ENCODE measurements at regions not wholly inside any gene's neighbourhood (a gene's known extent, or its start where the extent isn't known, plus 50 kb on each side); places are given as distances from the start of the nearest gene placed in this dataset.

DNA sequence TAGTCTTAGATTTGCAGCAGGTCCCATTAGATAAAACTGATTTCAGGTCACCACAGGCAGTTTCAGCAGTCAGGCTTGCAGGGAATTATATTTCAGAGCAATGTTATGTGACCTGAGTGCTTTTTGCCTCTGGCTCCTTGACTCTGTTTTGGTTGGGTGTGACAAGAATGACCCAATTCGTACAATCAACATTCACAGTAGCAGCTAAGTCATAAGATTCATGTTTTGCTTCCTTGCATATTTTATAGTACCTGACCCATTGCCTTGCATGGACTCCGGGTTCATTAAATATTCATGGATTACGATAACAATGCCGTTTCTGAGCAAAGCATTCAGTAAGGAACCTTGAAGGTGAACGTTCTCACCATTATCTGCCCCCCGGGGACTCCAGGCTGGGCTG lies 152.0 kb upstream of the CST7 start:
- H3K4me3 ChIP-seq (ENCODE audit: low read depth, low read length), result no peak overlapping the region
- TF ChIP-seq, protein P1, sequence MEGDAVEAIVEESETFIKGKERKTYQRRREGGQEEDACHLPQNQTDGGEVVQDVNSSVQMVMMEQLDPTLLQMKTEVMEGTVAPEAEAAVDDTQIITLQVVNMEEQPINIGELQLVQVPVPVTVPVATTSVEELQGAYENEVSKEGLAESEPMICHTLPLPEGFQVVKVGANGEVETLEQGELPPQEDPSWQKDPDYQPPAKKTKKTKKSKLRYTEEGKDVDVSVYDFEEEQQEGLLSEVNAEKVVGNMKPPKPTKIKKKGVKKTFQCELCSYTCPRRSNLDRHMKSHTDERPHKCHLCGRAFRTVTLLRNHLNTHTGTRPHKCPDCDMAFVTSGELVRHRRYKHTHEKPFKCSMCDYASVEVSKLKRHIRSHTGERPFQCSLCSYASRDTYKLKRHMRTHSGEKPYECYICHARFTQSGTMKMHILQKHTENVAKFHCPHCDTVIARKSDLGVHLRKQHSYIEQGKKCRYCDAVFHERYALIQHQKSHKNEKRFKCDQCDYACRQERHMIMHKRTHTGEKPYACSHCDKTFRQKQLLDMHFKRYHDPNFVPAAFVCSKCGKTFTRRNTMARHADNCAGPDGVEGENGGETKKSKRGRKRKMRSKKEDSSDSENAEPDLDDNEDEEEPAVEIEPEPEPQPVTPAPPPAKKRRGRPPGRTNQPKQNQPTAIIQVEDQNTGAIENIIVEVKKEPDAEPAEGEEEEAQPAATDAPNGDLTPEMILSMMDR (IDR thresholded peaks at IDR 0.05; ENCODE audit: insufficient read depth, low read length), result no peak
- no peak for DNase-seq (ENCODE audit: low read depth)

DNA sequence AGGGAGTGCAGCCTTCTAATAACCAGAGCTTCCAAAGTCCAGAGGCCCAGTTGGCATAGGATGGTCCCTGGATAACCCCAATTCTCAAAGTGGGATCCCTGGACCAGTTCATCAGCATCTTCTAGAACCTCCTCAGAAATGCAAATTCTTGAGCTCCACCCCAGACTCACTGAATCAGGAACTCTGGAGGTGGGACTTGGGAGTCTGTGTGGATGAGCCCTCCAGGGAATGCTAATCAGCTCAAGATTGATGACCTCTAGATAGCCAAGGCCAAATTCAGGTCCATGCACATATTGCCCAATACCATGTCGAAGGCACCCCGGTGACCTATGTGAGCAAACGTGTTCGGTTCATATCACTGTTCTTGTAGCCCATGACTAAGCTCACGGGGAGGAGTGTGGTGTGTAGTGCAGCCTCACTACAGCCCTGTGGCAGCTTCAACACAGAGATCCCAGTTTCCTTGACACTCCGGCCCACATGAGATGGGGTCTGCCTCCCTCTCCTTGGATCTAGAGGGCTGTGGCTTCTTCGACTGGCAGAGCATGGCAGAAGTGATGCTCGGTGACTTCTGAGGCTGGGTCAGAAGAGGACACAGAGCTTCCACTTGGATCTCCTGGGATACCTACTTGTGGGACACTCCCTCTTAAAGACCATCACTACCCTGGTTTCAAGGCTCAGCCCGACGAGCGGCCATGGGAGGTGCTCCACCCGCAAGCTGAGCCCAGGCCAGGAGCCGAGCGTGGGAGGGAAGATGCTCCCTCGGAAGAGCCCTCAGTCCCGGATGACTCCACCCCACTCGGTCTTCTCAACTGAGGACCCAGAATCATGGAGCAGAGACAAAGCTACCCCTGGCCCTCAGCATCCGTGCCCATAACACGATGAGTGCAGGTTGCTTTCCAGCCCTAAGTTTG lies 151.1 kb upstream of the CST7 start:
- DNase-seq (ENCODE audit: low read depth), result no peak
- H3K4me3 ChIP-seq (ENCODE audit: low read depth, low read length), result no peak overlapping the region
- TF ChIP-seq, protein P1 (IDR thresholded peaks at IDR 0.05; ENCODE audit: insufficient read depth, low read length), result no peak

DNA sequence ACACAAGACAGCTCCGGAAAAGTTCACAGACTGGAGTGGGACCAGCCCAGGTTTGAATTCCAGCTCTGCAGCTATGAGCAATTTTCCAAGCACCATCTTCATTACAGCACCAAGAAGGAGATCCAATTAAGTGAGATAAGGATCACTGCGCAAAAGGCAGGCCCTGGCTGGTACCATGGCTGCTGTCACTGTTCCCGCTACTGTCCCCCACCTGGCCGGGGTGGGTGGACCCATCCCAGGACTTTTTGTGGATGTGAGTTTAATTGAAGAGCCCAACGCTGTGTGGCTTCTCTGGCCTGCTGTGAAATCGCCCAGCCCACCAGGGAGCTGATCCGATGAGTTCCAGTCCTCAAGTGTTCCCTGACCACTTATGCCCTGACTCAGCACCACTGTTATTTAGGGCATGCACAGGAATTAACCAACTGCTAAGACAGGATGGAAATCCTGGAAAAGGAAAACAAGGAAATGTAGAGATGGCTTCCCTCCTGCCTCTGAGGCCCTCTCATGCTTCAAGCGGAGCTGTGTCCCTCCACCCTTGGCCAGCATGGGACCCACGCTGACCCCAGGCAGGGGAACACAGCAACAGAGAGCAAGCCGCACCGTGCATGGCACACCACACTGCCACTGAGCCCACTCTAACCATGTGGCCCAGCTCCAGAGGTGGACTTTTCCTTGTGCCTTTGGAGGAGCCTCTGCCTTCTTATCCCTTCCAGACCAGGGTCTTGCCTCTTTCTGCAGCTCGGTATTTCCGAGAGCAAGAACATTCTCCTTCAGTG lies 150.0 kb upstream of the CST7 start:
- H3K4me3 ChIP-seq (ENCODE audit: low read depth, low read length), result no peak overlapping the region
- DNase-seq (ENCODE audit: low read depth), result no peak
- TF ChIP-seq, protein P1 (IDR thresholded peaks at IDR 0.05; ENCODE audit: insufficient read depth, low read length), result no peak

DNA sequence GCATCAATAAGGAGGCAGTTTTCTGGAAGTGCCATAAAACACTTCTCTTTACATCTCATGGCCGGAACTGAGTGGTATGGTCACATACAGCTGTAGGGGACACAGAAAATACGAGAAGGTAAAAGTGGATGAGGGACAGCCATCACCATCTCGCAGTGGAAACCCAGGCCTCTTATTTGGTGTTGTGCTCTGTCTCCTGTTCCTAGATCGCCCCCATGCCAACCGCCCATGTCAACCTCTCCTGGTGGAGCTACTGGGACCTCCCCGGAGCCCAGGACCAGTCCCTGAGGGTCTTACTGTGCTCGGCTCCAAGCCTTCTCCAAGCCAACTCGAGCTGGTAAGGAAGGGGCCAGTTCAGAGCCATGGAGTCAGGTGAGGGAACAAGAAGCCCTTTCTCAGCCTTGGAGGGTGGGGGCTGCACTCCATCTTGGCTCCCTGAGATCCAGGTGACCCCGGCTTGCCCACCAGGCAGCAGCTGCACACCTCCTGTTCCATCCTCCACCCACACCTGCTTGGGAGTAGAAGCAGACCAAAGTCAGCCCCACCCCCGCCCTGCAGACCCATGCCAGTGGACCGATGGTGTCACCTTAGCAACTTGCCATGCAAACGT lies 149.0 kb upstream of the CST7 start:
- TF ChIP-seq, protein P1 (IDR thresholded peaks at IDR 0.05; ENCODE audit: insufficient read depth, low read length), result no peak
- no peak for DNase-seq (ENCODE audit: low read depth)
- no peak overlapping the region for H3K4me3 ChIP-seq (ENCODE audit: low read depth, low read length)

DNA sequence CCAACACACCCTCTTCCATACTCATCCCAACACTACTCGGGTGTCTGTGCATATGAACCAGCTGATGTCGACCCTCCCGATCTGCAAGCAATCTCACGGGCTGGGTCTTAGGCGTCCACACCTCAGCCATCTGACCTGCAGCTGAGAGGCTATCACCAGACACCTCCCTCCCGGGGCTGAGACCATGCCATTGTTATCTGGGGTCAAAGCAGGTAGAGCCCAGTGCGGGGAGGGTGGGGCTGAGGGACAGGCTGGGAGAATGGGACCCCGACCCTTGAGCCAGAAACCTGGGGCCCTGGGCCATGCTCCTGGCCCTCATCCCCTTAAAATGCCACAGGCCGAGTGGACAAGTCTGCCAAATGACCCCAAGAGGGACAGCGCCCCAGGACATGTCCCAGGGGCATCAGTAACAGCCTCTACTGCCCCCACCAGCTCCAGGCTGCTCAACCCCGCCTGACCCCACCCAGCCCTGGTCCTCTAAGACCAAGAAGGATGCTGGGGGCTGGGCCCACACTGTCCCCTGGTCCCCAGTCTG lies 146.7 kb upstream of the CST7 start:
- no peak overlapping the region for H3K4me3 ChIP-seq (ENCODE audit: low read depth, low read length)
- no peak for DNase-seq (ENCODE audit: low read depth)
- TF ChIP-seq, protein P1 (IDR thresholded peaks at IDR 0.05; ENCODE audit: insufficient read depth, low read length), result no peak

DNA sequence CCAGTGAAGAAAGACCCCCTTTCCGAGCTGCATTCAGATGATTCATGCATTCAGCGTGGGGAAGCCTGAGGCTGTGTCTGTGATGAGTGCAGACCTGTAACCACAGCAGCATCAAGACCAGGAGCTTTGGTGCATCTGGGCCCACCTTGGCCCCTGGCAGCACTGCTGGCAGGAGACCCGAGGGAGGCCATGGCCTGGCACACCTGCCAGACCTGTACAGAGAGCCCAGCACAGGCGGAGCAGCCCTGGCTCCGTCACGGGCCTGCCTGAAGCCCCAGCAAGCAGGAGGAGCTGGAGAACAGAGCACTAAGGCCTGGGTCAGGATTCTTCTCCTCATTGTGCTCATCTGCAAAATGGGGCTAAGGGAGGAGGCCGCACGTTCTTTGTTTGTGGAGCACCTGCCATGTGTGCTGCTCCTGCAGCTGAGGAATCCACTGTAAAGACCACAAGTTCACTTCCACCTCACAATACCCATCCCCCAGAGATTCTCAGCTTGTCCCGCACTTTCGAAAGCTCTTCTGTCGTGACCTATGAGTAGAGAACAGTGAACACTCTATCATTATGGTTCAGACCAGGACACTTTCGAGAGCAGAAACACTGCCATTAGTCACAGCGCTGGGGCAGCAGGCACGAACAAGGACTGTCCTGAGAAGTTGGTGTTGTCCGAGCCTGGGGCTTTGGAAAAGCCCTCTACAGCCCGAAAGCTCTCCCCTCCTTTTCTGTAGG lies 144.4 kb upstream of the CST7 start:
- H3K4me3 ChIP-seq (ENCODE audit: low read depth, low read length), result no peak overlapping the region
- no peak for DNase-seq (ENCODE audit: low read depth)
- TF ChIP-seq, protein P1 (IDR thresholded peaks at IDR 0.05; ENCODE audit: insufficient read depth, low read length), result no peak

Measured in fibroblast of the aortic adventitia (primary cell).